ENCODE measurements at regions not wholly inside any gene's neighbourhood (a gene's known extent, or its start where the extent isn't known, plus 50 kb on each side); places are given as distances from the start of the nearest gene placed in this dataset.

DNA sequence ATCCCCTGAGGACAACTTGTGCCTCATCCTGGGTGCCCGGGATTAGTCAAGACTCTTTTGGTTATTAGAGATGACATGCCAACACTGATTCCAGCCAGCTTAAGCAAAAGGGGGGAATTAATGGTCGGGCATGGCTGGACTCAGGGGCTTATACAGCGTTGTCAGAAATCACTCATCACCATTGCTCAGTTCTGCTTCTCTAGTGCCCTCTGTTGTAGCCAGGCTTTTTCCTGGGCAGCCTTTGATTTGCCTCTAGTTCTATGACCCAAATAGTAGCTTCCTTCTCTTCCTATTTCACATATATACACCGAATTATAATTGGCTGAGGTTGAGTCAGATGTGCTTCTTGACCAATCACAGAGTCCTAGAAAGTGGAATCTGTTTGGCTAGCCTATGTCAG lies 192.0 kb upstream of the HABP2 start:
- Histone ChIP-seq H3K27ac (ENCODE audit: low read depth, low read length, poor library complexity, severe bottlenecking) (no peak overlapping the region), H3K36me3 (ENCODE audit: insufficient read depth, low read length, poor library complexity, severe bottlenecking) (no peaks in the 10 kb centered on the region), H3K4me1 (ENCODE audit: insufficient read depth, low read length, poor library complexity, severe bottlenecking) (no peaks in the 10 kb centered on the region), H3K9me3 (ENCODE audit: low read depth, low read length, poor library complexity, severe bottlenecking) (no peaks in the 10 kb centered on the region), H3K4me3 (ENCODE audit: low read depth, low read length, poor library complexity, severe bottlenecking) (no peak overlapping the region), H3K27me3 (replicated peaks; ENCODE audit: insufficient read depth, low read depth, low read length, poor library complexity) (no peaks in the 10 kb centered on the region)
- CTCF ChIA-PET: no interaction called here
- intact Hi-C loops (cut with micrococcal nuclease; ENCODE audit: unreplicated experiment): no loop called here
- no peak for DNase-seq (ENCODE audit: low spot score)
- POLR2A ChIA-PET (ENCODE audit: low non-redundant PET): no interaction called here
- BruUV-seq (replicated peaks): no TSS peak
- TF ChIP-seq, protein P1, sequence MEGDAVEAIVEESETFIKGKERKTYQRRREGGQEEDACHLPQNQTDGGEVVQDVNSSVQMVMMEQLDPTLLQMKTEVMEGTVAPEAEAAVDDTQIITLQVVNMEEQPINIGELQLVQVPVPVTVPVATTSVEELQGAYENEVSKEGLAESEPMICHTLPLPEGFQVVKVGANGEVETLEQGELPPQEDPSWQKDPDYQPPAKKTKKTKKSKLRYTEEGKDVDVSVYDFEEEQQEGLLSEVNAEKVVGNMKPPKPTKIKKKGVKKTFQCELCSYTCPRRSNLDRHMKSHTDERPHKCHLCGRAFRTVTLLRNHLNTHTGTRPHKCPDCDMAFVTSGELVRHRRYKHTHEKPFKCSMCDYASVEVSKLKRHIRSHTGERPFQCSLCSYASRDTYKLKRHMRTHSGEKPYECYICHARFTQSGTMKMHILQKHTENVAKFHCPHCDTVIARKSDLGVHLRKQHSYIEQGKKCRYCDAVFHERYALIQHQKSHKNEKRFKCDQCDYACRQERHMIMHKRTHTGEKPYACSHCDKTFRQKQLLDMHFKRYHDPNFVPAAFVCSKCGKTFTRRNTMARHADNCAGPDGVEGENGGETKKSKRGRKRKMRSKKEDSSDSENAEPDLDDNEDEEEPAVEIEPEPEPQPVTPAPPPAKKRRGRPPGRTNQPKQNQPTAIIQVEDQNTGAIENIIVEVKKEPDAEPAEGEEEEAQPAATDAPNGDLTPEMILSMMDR (conservative IDR thresholded peaks at IDR 0.05; ENCODE audit: low read depth, low read length): no peak
- no peak for TF ChIP-seq EZH2 (IDR thresholded peaks at IDR 0.05; ENCODE audit: borderline replicate concordance, low read depth, low read length, poor library complexity, severe bottlenecking)

- CTCF ChIA-PET: no interaction called here
- no TSS peak for BruUV-seq (replicated peaks)
- TF ChIP-seq, protein P1 (conservative IDR thresholded peaks at IDR 0.05; ENCODE audit: low read depth, low read length): no peak
- TF ChIP-seq EZH2 (IDR thresholded peaks at IDR 0.05; ENCODE audit: borderline replicate concordance, low read depth, low read length, poor library complexity, severe bottlenecking): no peak
- no peaks in the 10 kb centered on the region for H3K36me3 ChIP-seq (ENCODE audit: insufficient read depth, low read length, poor library complexity, severe bottlenecking)
- intact Hi-C loops (cut with micrococcal nuclease; ENCODE audit: unreplicated experiment): no loop called here
- H3K4me1 ChIP-seq (ENCODE audit: insufficient read depth, low read length, poor library complexity, severe bottlenecking): no peaks in the 10 kb centered on the region
- no peaks in the 10 kb centered on the region for H3K9me3 ChIP-seq (ENCODE audit: low read depth, low read length, poor library complexity, severe bottlenecking)
- DNase-seq (ENCODE audit: low spot score): no peak
- no peak overlapping the region for H3K27ac ChIP-seq (ENCODE audit: low read depth, low read length, poor library complexity, severe bottlenecking)
- H3K27me3 ChIP-seq (replicated peaks; ENCODE audit: insufficient read depth, low read depth, low read length, poor library complexity): no peaks in the 10 kb centered on the region
- POLR2A ChIA-PET (ENCODE audit: low non-redundant PET): no interaction called here
- no peak overlapping the region for H3K4me3 ChIP-seq (ENCODE audit: low read depth, low read length, poor library complexity, severe bottlenecking)
These were observed 190.2 kb upstream of the HABP2 start for GRCh38 chr10:113362645-113363091.

- H3K9me3 ChIP-seq (ENCODE audit: low read depth, low read length, poor library complexity, severe bottlenecking): no peaks in the 10 kb centered on the region
- CTCF ChIA-PET: no interaction called here
- intact Hi-C loops (cut with micrococcal nuclease; ENCODE audit: unreplicated experiment): no loop called here
These were observed 188.6 kb upstream of the HABP2 start for GRCh38 chr10:113364227-113364626.

More at GRCh38 chr10:113364227-113364626, 188.6 kb upstream of the HABP2 start:
- no peak for TF ChIP-seq EZH2 (IDR thresholded peaks at IDR 0.05; ENCODE audit: borderline replicate concordance, low read depth, low read length, poor library complexity, severe bottlenecking)
- TF ChIP-seq, protein P1 (conservative IDR thresholded peaks at IDR 0.05; ENCODE audit: low read depth, low read length): no peak
- POLR2A ChIA-PET (ENCODE audit: low non-redundant PET): no interaction called here
- Histone ChIP-seq H3K4me3 (ENCODE audit: low read depth, low read length, poor library complexity, severe bottlenecking) (no peak overlapping the region), H3K36me3 (ENCODE audit: insufficient read depth, low read length, poor library complexity, severe bottlenecking) (no peaks in the 10 kb centered on the region), H3K27me3 (replicated peaks; ENCODE audit: insufficient read depth, low read depth, low read length, poor library complexity) (no peaks in the 10 kb centered on the region), H3K4me1 (ENCODE audit: insufficient read depth, low read length, poor library complexity, severe bottlenecking) (peaks cover 8% of the 10 kb centered on the region), H3K27ac (ENCODE audit: low read depth, low read length, poor library complexity, severe bottlenecking) (no peak overlapping the region)
- BruUV-seq (replicated peaks): no TSS peak
- DNase-seq (ENCODE audit: low spot score): no peak
